Activated T-cell treated with anti-CD3 and anti-CD28 coated beads, Interleukin-2, amount 50 U/mL, for 1 hour (primary cell): ENCODE measurements at regions not wholly inside any gene's neighbourhood (a gene's known extent, or its start where the extent isn't known, plus 50 kb on each side); places are given as distances from the start of the nearest gene placed in this dataset.

Source experiments
- DNase-seq: peaks from one replicate; pipeline ENCODE4 v3.0.0-alpha.2; 2020

DNA sequence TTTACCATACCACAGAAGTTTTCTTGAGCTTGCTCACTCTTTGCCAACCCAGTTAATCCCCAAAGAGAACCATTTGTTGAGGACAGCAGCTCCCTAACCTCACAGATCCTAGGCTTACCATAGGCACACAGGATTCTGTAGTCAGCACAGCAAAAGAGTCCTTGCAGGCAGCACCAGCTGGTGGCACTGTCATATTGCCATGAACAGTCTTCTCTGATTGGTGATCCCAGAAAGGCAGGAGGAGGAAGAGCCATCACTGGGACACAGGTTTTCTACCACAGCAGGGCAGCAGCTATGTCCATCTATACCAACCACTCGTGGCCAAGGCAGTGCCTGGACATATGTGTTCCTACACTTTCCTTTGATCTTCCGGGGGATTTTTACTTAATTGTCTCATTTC lies 297.1 kb upstream of the CD180 start:
- DNase-seq, result no peak

- no peak for DNase-seq
Observed at GRCh38 chr5:67490543-67491321, 294.1 kb upstream of the CD180 start.

DNA sequence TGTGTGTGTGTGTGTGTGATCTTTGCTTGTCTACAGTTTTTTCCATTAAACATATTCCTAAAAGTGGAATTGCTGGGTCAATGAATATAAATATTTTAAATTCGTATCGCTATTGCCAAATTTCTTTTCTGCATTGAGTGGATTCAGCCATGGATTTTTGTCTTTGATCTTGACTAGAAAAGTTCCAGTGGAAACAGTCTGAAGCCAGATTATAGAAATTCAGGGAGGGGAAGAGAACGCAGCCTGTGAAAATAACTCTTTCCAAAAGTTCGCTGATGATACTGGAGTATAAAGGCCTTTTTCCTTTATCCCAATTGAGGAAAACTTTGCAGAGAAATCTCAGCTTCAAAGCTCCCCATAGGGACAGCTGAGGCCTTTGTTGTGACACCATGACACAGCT lies 292.3 kb upstream of the CD180 start:
- no peak for DNase-seq

GRCh38 chr5:67487862-67488261 lies 291.3 kb upstream of the CD180 start:
- DNase-seq, result no peak

GRCh38 chr5:67483453-67484030 lies 286.9 kb upstream of the CD180 start:
- no peak for DNase-seq

GRCh38 chr5:67481362-67481761 lies 284.8 kb upstream of the CD180 start:
- DNase-seq, result no peak

GRCh38 chr5:67478337-67478736 lies 281.7 kb upstream of the CD180 start:
- DNase-seq, result no peak

DNA sequence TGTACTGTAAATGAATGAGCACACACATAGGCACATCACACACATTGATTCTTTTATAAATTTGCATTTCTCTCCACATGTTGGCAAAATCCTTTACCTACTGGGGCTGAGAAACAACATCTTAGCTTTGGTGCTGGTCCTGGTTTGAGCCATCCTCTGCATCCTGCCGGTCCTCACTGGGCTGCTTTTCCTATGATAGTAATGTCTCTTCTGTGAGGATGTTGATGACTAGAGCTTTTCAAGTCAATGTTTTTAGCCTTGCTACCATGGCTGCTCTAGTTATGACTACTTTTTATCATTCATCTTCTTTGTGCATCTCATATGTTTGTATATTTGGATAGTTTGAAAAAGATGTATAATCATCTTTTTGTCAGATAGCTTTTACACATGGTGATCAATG lies 280.4 kb upstream of the CD180 start:
- no peak for DNase-seq

DNA sequence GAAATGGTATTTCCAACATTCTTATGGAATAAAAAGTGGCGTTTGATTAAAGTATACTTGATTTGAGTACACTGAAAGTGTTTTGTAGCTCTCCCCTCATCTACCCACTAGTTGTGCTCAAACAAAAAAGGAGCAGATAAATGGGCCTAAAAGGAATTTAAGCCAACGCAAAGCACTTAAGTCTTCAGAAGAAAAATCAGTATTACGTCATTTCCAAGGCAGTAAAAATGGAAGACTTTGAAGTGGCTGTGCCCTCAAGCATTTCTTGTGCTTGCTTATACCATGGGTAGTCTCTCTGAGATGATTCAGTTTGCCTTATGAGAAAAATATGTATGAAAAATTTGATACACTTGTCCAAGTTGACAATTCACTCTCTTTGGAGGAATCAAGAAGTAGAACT lies 279.9 kb upstream of the CD180 start:
- no peak for DNase-seq

DNA sequence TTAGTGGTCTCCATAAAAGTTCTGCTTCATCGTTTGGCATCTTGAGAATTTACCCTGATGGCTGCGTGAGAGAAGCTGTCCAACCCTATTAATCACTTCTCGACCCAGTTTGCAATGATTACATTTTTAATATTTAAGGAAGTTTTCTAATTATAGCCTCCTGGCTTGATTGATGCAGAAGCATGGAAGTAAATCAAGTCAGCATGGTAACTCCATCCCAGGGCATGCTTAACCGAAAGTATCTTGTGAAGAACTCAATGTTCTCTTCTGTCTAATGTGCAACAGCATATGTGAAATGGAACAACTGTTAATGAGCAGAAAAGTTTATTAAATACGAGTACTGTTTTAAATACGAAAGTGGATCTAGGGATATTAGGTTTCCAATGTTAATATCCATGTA lies 278.9 kb upstream of the CD180 start:
- DNase-seq, result no peak

DNA sequence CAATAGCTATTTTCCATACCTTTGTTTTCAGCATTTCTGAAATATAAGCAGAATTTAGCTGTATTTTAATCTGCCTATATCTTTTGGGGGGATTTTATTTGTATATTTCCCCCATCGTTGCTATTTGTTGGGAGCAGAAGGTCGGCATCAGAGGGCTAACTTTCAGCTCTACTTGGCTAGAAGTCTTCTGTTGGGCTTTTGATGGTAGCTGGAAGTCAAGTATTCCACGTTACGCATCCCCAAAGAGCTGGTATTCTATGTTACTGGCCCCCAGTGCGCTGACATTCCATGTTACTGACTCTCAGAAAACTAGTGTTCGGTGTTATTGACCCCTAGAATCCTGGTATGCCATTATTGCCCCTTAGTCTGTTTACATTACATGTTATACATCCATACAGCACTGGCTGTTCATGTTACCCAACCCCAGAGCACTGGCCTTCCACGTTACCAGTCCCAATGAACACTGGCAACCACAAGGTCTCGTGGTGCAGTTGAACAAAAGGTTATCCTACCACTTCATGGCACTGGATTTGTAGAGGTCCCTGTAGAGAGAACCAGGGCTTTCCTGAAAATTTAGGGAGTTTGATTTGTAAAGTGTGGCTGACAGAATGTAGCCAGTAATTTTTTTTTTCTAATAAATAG lies 278.1 kb upstream of the CD180 start:
- DNase-seq, result no peak

GRCh38 chr5:67467110-67467509 lies 270.5 kb upstream of the CD180 start:
- no peak for DNase-seq

DNA sequence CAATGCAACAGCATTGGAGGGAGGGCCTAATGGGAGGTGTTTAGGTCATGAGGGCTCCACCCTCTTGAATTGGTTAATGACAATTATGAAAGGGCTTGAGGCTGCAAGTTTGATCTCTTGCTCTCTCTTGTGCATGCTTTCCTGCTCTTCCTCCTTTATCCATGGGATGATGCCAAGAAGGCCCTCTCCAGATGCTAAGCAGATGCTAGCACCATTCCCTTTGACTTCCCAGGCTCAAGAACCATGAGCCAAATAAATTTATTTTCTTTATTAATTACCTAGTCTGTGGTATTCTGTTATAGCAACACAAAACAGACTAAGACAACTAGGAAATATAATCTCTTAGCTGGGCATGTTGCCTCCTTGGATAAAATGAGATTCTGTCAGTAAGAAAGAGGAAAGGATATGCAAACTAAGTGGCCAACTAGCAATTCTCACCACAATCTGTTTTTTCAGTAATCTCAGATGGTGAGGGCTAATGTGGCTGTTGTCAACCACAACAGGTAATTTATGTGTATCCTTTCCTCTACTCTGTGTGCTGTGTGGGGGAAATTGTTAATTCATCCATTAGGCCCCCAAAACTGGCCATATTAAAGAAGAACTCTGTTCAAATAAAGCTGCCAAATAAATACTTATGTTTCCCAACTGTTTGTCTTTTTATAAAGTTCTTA lies 269.1 kb upstream of the CD180 start:
- DNase-seq, result no peak

- DNase-seq, result no peak
Observed at GRCh38 chr5:67462147-67462546, 265.5 kb upstream of the CD180 start.

- DNase-seq, result no peak
Observed at GRCh38 chr5:67459253-67459652, 262.7 kb upstream of the CD180 start.

DNA sequence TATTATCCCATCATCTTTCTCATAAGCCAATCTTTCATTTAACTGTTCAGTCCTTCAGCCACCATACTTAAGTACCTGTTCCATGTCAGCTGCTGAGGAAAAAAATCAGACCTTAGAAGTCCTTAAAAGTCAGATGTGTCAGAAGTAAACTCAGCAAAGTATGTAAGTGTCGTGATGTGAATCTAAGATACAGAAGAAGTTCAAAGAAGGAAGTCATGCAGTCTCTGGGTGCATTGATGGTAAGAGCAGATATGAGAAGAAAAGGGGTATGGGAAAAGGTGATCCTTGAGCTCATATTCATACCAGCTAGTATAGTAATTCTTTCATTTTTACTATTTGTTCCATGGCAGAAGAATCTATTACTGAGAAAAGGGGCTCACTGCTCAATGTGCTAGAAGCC lies 259.4 kb upstream of the CD180 start:
- no peak for DNase-seq

DNA sequence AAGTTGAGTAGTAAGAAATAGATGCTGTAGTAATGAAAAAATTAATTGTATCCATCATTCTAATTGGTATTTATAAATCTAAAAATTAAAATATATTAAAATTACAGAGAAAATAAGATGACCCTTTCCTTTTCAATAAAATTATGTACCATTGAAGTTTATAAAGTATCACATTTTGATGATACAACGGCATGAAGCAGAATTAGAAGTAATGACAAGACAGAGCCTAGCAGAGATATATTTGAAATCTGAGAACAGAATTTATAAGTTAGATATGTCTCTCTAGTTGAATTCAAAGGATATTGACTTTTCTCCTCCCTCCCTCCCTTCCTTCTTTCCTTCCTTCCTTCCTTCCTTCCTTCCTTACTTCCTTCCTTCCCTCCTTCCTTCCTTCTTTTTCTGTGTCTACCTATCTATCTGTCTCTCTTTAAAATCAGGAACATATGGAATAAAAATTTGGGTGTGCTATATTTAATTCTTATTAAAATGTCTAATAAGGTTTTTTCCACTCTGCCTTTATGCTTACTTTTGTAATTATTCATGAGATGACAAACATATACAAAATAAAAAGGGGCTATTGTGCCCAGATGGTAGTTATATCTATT lies 258.5 kb upstream of the CD180 start:
- no peak for DNase-seq

DNA sequence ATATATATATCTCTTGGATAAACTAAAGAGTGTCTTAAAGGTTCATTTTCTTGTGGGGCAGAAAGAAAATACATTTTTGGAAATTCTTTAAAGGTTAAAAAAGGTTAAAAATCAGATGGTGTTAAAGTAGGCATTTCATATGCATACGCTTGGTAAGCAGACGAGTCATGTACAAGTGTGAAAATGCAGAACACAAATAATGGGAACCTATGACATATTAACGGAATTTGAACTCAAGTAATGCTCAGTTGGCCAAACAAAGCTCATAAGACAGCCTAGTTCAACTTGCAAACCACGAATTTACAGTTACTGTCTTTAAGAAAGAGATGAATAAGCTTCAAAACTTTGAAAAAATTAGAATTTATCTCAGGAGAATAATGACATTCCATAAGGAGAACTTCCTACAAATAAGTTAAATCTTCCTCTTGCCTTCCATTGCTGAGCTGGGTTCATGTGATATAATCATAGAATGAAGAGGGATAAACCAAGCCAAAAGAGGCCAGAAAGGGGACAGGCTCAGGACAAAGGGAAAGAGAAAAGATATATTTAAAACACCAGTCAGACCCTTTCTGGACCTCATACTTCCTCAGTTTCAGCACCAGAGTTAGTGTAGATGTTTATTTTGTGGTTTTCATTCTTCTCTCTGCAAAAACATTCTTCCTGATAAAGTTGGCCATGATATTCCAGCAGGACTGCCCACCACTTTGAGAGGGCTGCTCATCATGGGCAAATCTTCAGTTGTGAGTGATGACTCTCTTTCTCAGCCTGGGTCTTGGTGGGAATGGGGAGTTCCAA lies 256.7 kb upstream of the CD180 start:
- no peak for DNase-seq

DNA sequence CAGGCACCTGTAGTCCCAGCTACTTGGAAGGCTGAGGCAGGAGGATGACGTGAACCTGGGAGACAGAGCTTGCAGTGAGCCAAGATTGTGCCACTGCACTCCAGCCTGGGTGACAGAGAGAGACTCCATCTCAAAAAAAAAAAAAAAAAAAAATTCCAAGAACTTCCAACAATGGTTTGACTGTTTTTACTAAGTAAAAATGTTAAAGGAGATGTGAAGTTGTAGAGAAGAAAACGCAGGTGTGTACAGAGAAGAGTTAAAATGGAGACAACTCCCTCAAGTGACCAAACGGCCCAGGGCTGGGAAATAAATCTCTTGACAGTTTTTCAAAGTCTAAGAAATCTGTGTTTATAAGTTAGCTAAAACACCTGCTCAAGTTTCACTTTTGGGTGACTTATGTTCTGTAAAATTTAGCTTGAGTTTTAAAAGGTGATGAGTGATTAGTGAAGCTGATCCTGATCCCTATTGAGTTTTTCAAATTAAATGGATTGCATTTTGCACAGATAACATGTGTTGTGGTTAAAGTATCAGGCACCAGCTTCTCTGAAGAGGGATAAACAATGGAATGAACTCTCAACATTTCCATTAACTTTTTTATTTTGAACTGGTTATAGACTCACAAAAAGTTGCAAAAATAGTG lies 255.2 kb upstream of the CD180 start:
- DNase-seq, result no peak

DNA sequence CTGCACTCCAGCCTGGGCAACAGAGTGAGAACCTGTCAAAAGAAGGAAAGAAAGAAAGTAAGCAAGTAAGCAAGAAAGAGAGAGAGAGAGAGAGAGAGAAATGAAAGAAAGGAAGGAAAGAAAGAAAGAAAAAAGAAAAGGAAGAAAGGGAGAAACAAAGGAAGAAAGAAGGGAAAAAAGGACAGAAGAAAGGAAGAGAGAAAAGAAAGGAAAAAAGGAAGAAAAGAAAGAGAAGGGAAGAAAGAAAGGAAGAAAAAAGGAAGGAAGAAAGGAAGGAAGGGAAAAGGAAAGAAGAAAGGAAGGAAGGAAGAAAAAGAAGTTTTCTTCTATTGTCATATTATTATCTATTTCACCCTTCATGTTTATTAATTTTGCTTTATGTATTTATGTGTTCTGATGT lies 251.1 kb upstream of the CD180 start:
- no peak for DNase-seq

GRCh38 chr5:67437905-67438845 lies 241.6 kb upstream of the CD180 start:
- no peak for DNase-seq
